ENCODE measurements at regions not wholly inside any gene's neighbourhood (a gene's known extent, or its start where the extent isn't known, plus 50 kb on each side); places are given as distances from the start of the nearest gene placed in this dataset.

- no peak for DNase-seq (ENCODE audit: extremely low read depth, low read depth, low spot score)
These were observed 328.5 kb downstream of the KLF5 start for GRCh38 chr13:73387318-73387717.

GRCh38 chr13:73385848-73386247, 327.0 kb downstream of the KLF5 start:
- no peak for DNase-seq (ENCODE audit: extremely low read depth, low read depth, low spot score)

- DNase-seq (ENCODE audit: extremely low read depth, low read depth, low spot score), result no peak
These were observed 314.1 kb downstream of the KLF5 start for GRCh38 chr13:73372666-73373627.

- DNase-seq (ENCODE audit: extremely low read depth, low read depth, low spot score), result no peak
These were observed 311.3 kb downstream of the KLF5 start for GRCh38 chr13:73370066-73370465.

- DNase-seq (ENCODE audit: extremely low read depth, low read depth, low spot score), result no peak
These were observed 310.3 kb downstream of the KLF5 start for GRCh38 chr13:73369095-73369494.

- no peak for DNase-seq (ENCODE audit: extremely low read depth, low read depth, low spot score)
These were observed 309.8 kb downstream of the KLF5 start for GRCh38 chr13:73368608-73369007.

- no peak for DNase-seq (ENCODE audit: extremely low read depth, low read depth, low spot score)
These were observed 309.1 kb downstream of the KLF5 start for GRCh38 chr13:73367886-73368285.

GRCh38 chr13:73366241-73366640, 307.4 kb downstream of the KLF5 start:
- no peak for DNase-seq (ENCODE audit: extremely low read depth, low read depth, low spot score)

- DNase-seq (ENCODE audit: extremely low read depth, low read depth, low spot score), result no peak
These were observed 306.9 kb downstream of the KLF5 start for GRCh38 chr13:73365681-73366080.

GRCh38 chr13:73365252-73365651, 306.4 kb downstream of the KLF5 start:
- DNase-seq (ENCODE audit: extremely low read depth, low read depth, low spot score), result no peak

- no peak for DNase-seq (ENCODE audit: extremely low read depth, low read depth, low spot score)
These were observed 305.9 kb downstream of the KLF5 start for GRCh38 chr13:73364736-73365135.

- no peak for DNase-seq (ENCODE audit: extremely low read depth, low read depth, low spot score)
These were observed 299.8 kb downstream of the KLF5 start for GRCh38 chr13:73358606-73359095.

- no peak for DNase-seq (ENCODE audit: extremely low read depth, low read depth, low spot score)
These were observed 296.3 kb downstream of the KLF5 start for GRCh38 chr13:73355134-73355533.

GRCh38 chr13:73351730-73352129, 292.9 kb downstream of the KLF5 start:
- DNase-seq (ENCODE audit: extremely low read depth, low read depth, low spot score), result no peak

GRCh38 chr13:73341748-73342147, 282.9 kb downstream of the KLF5 start:
- no peak for DNase-seq (ENCODE audit: extremely low read depth, low read depth, low spot score)

- no peak for DNase-seq (ENCODE audit: extremely low read depth, low read depth, low spot score)
These were observed 281.3 kb downstream of the KLF5 start for GRCh38 chr13:73340069-73340468.

GRCh38 chr13:73339086-73339485, 280.3 kb downstream of the KLF5 start:
- DNase-seq (ENCODE audit: extremely low read depth, low read depth, low spot score), result no peak

- no peak for DNase-seq (ENCODE audit: extremely low read depth, low read depth, low spot score)
These were observed 279.6 kb downstream of the KLF5 start for GRCh38 chr13:73338389-73338788.

- DNase-seq (ENCODE audit: extremely low read depth, low read depth, low spot score), result no peak
These were observed 278.7 kb downstream of the KLF5 start for GRCh38 chr13:73337532-73337931.

GRCh38 chr13:73336773-73337172, 278.0 kb downstream of the KLF5 start:
- no peak for DNase-seq (ENCODE audit: extremely low read depth, low read depth, low spot score)

GRCh38 chr13:73335944-73336343, 277.1 kb downstream of the KLF5 start:
- no peak for DNase-seq (ENCODE audit: extremely low read depth, low read depth, low spot score)

- peak; percentile 44 for DNase-seq (ENCODE audit: extremely low read depth, low read depth, low spot score)
These were observed 276.4 kb downstream of the KLF5 start for GRCh38 chr13:73335210-73335609.

Data from glomerular endothelial cell (primary cell).